ENCODE measurements at regions not wholly inside any gene's neighbourhood (a gene's known extent, or its start where the extent isn't known, plus 50 kb on each side); places are given as distances from the start of the nearest gene placed in this dataset.
"Not testable (repeated sequence)": the region's sequence is repeated elsewhere in the genome, so short reads cannot be mapped to it uniquely, and the experiment has no call there.

- no peak for DNase-seq
- Histone ChIP-seq H3K27ac (no peak overlapping the region), H3K36me3 (replicated peaks) (no peaks in the 10 kb centered on the region), H3K27me3 (replicated peaks) (no peaks in the 10 kb centered on the region), H3K4me3 (ENCODE audit: low read depth, low read length) (no peak overlapping the region)
- no peak for TF ChIP-seq CTCF (IDR thresholded peaks at IDR 0.05; ENCODE audit: low read depth, low read length, missing control alignments)
- in situ Hi-C loops (cut with HindIII; ENCODE audit: low pct_ligation_motif_present, low sequenced_read_pairs), result no loop called here
Observed at GRCh38 chr3:5690904-5691532, 503.5 kb downstream of the EDEM1 start.

GRCh38 chr3:5692446-5692845 is 504.9 kb downstream of the EDEM1 start:
- Histone ChIP-seq H3K27me3 (replicated peaks) (no peaks in the 10 kb centered on the region), H3K4me3 (ENCODE audit: low read depth, low read length) (no peak overlapping the region), H3K27ac (no peak overlapping the region), H3K36me3 (replicated peaks) (no peaks in the 10 kb centered on the region)
- TF ChIP-seq CTCF (IDR thresholded peaks at IDR 0.05; ENCODE audit: low read depth, low read length, missing control alignments), result no peak
- DNase-seq, result no peak
- in situ Hi-C loops (cut with HindIII; ENCODE audit: low pct_ligation_motif_present, low sequenced_read_pairs), result no loop called here

- TF ChIP-seq CTCF (IDR thresholded peaks at IDR 0.05; ENCODE audit: low read depth, low read length, missing control alignments), result no peak
- Histone ChIP-seq H3K27me3 (replicated peaks) (no peaks in the 10 kb centered on the region), H3K36me3 (replicated peaks) (no peaks in the 10 kb centered on the region), H3K27ac (no peak overlapping the region), H3K4me3 (ENCODE audit: low read depth, low read length) (no peak overlapping the region)
- no peak for DNase-seq
- in situ Hi-C loops (cut with HindIII; ENCODE audit: low pct_ligation_motif_present, low sequenced_read_pairs), result no loop called here
Observed at GRCh38 chr3:5694266-5694665, 506.8 kb downstream of the EDEM1 start.

GRCh38 chr3:5698851-5699250 is 511.3 kb downstream of the EDEM1 start:
- TF ChIP-seq CTCF (IDR thresholded peaks at IDR 0.05; ENCODE audit: low read depth, low read length, missing control alignments), result no peak
- H3K27ac ChIP-seq, result no peak overlapping the region
- H3K36me3 ChIP-seq (replicated peaks), result no peaks in the 10 kb centered on the region
- H3K27me3 ChIP-seq (replicated peaks), result no peaks in the 10 kb centered on the region
- no peak for DNase-seq
- in situ Hi-C loops (cut with HindIII; ENCODE audit: low pct_ligation_motif_present, low sequenced_read_pairs), result no loop called here
- no peak overlapping the region for H3K4me3 ChIP-seq (ENCODE audit: low read depth, low read length)

GRCh38 chr3:5699313-5699712 is 511.8 kb downstream of the EDEM1 start:
- no peak for TF ChIP-seq CTCF (IDR thresholded peaks at IDR 0.05; ENCODE audit: low read depth, low read length, missing control alignments)
- H3K4me3 ChIP-seq (ENCODE audit: low read depth, low read length), result no peak overlapping the region
- H3K27ac ChIP-seq, result no peak overlapping the region
- no peaks in the 10 kb centered on the region for H3K36me3 ChIP-seq (replicated peaks)
- H3K27me3 ChIP-seq (replicated peaks), result no peaks in the 10 kb centered on the region
- DNase-seq, result no peak
- in situ Hi-C loops (cut with HindIII; ENCODE audit: low pct_ligation_motif_present, low sequenced_read_pairs), result no loop called here

- in situ Hi-C loops (cut with HindIII; ENCODE audit: low pct_ligation_motif_present, low sequenced_read_pairs), result no loop called here
- no peak for TF ChIP-seq CTCF (IDR thresholded peaks at IDR 0.05; ENCODE audit: low read depth, low read length, missing control alignments)
- DNase-seq, result no peak
- H3K36me3 ChIP-seq (replicated peaks), result no peaks in the 10 kb centered on the region
- H3K4me3 ChIP-seq (ENCODE audit: low read depth, low read length), result no peak overlapping the region
- no peak overlapping the region for H3K27ac ChIP-seq
- H3K27me3 ChIP-seq (replicated peaks), result no peaks in the 10 kb centered on the region
Observed at GRCh38 chr3:5699811-5700210, 512.3 kb downstream of the EDEM1 start.

- H3K4me3 ChIP-seq (ENCODE audit: low read depth, low read length); H3K27ac ChIP-seq; in situ Hi-C loops (cut with HindIII; ENCODE audit: low pct_ligation_motif_present, low sequenced_read_pairs); H3K27me3 ChIP-seq (replicated peaks); DNase-seq; H3K36me3 ChIP-seq (replicated peaks): not testable (repeated sequence)
Observed at GRCh38 chr3:5701005-5701404, 513.5 kb downstream of the EDEM1 start.
